Naive thymus-derived CD4-positive, alpha-beta T cell (primary cell): ENCODE measurements at regions not wholly inside any gene's neighbourhood (a gene's known extent, or its start where the extent isn't known, plus 50 kb on each side); places are given as distances from the start of the nearest gene placed in this dataset.

ENCODE experiments used
- ATAC-seq: fragments of 150-1000 bp; cut with Tn5 transposase; 2 replicates; pipeline ENCODE4 v1.10.0; 2021; ENCODE audit warnings: mild to moderate bottlenecking, moderate library complexity
- CTCF ChIA-PET: fragments of 350-600 bp; sonication (Branson Sonifier 250); formaldehyde crosslinking; loops from one replicate; lab custom pipeline; 2021; ENCODE audit warnings: antibody characterized with exemption; lab: Charles Lee
- POLR2A ChIA-PET: fragments of 350-600 bp; sonication (Branson Sonifier 250); formaldehyde crosslinking; loops from one replicate; lab custom pipeline; 2021; ENCODE audit warnings: antibody characterized with exemption, inconsistent platforms; lab: Charles Lee
- DNase-seq, 9 donors: peaks; one replicate each; pipeline versions ENCODE4 v3.0.0 to v3.0.0-alpha.2; 2020 to 2022; ENCODE audit warnings: mixed read lengths in 1 of 9
- H3K27ac ChIP-seq: one replicate; pipeline ENCODE4 v1.7.0; 2013; ENCODE audit warnings: mild to moderate bottlenecking, low read depth, low read length, moderate library complexity
- H3K27me3 ChIP-seq, 2 donors: one replicate each; pipeline ENCODE4 v1.7.0; 2013; ENCODE audit warnings: low read length in 2 of 2, mild to moderate bottlenecking in 2 of 2, moderate library complexity in 2 of 2; ENCODE audit not compliant: control insufficient read depth in 2 of 2, insufficient read depth in 2 of 2
- H3K36me3 ChIP-seq, 3 experiments: 1 replicate in 2 of 3; 2 replicates in 1 of 3; pipeline ENCODE4 v1.7.0; 2013; ENCODE audit warnings: low read length in 3 of 3, mild to moderate bottlenecking in 3 of 3, moderate library complexity in 1 of 3; ENCODE audit not compliant: insufficient read depth in 3 of 3, control insufficient read depth in 2 of 3
- H3K4me1 ChIP-seq, 2 donors: one replicate each; pipeline ENCODE4 v1.7.0; 2013; ENCODE audit warnings: low read length in 2 of 2, mild to moderate bottlenecking in 2 of 2, moderate library complexity in 1 of 2; ENCODE audit not compliant: control insufficient read depth in 2 of 2, insufficient read depth in 2 of 2
- H3K4me3 ChIP-seq: 2 replicates; pipeline ENCODE4 v1.7.0; 2013; ENCODE audit warnings: mild to moderate bottlenecking, low read length
- H3K9me3 ChIP-seq, 3 experiments: 1 replicate in 2 of 3; 2 replicates in 1 of 3; pipeline ENCODE4 v1.7.0; 2013; ENCODE audit warnings: low read length in 3 of 3; ENCODE audit not compliant: control insufficient read depth in 2 of 3
- H3K27ac Mint-ChIP-seq, 9 donors: one replicate each; pipeline ENCODE4 v1.8.0; 2020 to 2022; ENCODE audit warnings: mixed read lengths in 9 of 9, mild to moderate bottlenecking in 8 of 9, moderate library complexity in 5 of 9, inconsistent platforms in 2 of 9
- H3K27me3 Mint-ChIP-seq, 5 donors: one replicate each; pipeline ENCODE4 v1.8.0; 2021 to 2022; ENCODE audit warnings: mixed read lengths in 5 of 5, mild to moderate bottlenecking in 1 of 5
- H3K36me3 Mint-ChIP-seq, 5 donors: one replicate each; pipeline ENCODE4 v1.8.0; 2020 to 2022; ENCODE audit warnings: mixed read lengths in 5 of 5, mild to moderate bottlenecking in 3 of 5, inconsistent platforms in 1 of 5
- H3K4me1 Mint-ChIP-seq, 7 donors: one replicate each; pipeline ENCODE4 v1.8.0; 2020 to 2022; ENCODE audit warnings: mixed read lengths in 7 of 7, mild to moderate bottlenecking in 3 of 7, inconsistent platforms in 1 of 7
- H3K4me3 Mint-ChIP-seq, 10 donors: one replicate each; pipeline ENCODE4 v1.8.0; 2020 to 2022; ENCODE audit warnings: mild to moderate bottlenecking in 10 of 10, mixed read lengths in 10 of 10, moderate library complexity in 6 of 10, inconsistent platforms in 2 of 10
- H3K9me3 Mint-ChIP-seq, 11 donors: one replicate each; pipeline ENCODE4 v1.8.0; 2020 to 2022; ENCODE audit warnings: mixed read lengths in 11 of 11, mild to moderate bottlenecking in 4 of 11, inconsistent platforms in 1 of 11, moderate library complexity in 1 of 11
- intact Hi-C, 2 donors: fragments of 100-400 bp; cut with micrococcal nuclease; formaldehyde crosslinking; loops; one replicate each; pipeline ENCODE4 v1.15.1; 2023

GRCh38 chr5:38739011-38739704 is 106.7 kb upstream of the OSMR start:
- Mint-ChIP-seq H3K27ac (no peak overlapping the region), H3K4me1 (no peaks in the 10 kb centered on the region), H3K4me3 (no peak overlapping the region), H3K27me3 (peaks cover 0 to 27% (median 8%) of the 10 kb centered on the region in 5 donors), H3K36me3 (peaks cover 0 to 11% (median 0%) of the 10 kb centered on the region in 5 donors), H3K9me3 (peaks cover 0 to 26% (median 12%) of the 10 kb centered on the region in 11 donors)
- H3K36me3 ChIP-seq: no peaks in the 10 kb centered on the region
- ChIA-PET CTCF (no interaction called here), POLR2A (no interaction called here)
- H3K4me3 ChIP-seq: no peak overlapping the region
- intact Hi-C loops: no loop called here
- no peaks in the 10 kb centered on the region for H3K27me3 ChIP-seq
- DNase-seq (no peak), ATAC-seq (no peak)
- H3K27ac ChIP-seq: no peak overlapping the region
- H3K4me1 ChIP-seq: no peaks in the 10 kb centered on the region
- peaks cover 0 to 14% (median 0%) of the 10 kb centered on the region in 3 experiments for H3K9me3 ChIP-seq

GRCh38 chr5:38739705-38740045 is 106.1 kb upstream of the OSMR start:
- Histone ChIP-seq H3K4me1 (no peaks in the 10 kb centered on the region), H3K36me3 (no peaks in the 10 kb centered on the region), H3K4me3 (no peak overlapping the region), H3K27me3 (no peaks in the 10 kb centered on the region), H3K27ac (no peak overlapping the region), H3K9me3 (peaks cover 0 to 14% (median 0%) of the 10 kb centered on the region in 3 experiments)
- DNase-seq: no peak
- H3K4me3 Mint-ChIP-seq: no peak overlapping the region
- no peak overlapping the region for H3K27ac Mint-ChIP-seq
- intact Hi-C loops: no loop called here
- POLR2A ChIA-PET: no interaction called here
- CTCF ChIA-PET: no interaction called here
- H3K9me3 Mint-ChIP-seq: peaks cover 0 to 26% (median 12%) of the 10 kb centered on the region in 11 donors
- ATAC-seq: no peak
- peaks cover 0 to 23% (median 8%) of the 10 kb centered on the region in 5 donors for H3K27me3 Mint-ChIP-seq
- peaks cover 0 to 11% (median 0%) of the 10 kb centered on the region in 5 donors for H3K36me3 Mint-ChIP-seq
- no peaks in the 10 kb centered on the region for H3K4me1 Mint-ChIP-seq

DNA sequence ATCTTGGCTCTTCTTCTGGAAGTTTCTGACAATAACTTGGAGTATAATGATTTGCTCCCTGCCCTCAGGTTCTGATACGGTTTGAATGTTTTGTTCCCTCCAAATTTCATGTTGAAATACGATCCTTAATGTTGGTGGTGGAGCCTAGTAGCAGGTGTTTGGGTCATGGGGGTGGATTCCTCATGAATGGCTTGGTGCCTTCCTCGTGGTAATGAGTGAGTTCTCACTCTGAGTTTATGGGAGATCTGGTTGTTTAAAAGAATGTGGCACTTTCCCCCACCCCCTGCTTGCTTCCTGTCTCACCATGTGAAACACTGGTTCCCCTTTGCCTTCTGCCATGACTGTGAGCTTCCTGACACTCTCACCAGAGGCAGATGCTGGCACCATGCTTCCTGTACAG is 103.0 kb upstream of the OSMR start:
- intact Hi-C loops: no loop called here
- Mint-ChIP-seq H3K4me1 (no peaks in the 10 kb centered on the region), H3K36me3 (peaks cover 0 to 11% (median 0%) of the 10 kb centered on the region in 5 donors), H3K4me3 (no peak overlapping the region), H3K9me3 (peaks cover 0 to 32% (median 12%) of the 10 kb centered on the region in 11 donors), H3K27ac (no peak overlapping the region), H3K27me3 (peaks cover 0 to 16% (median 9%) of the 10 kb centered on the region in 5 donors)
- no peak overlapping the region for H3K27ac ChIP-seq
- H3K4me3 ChIP-seq: no peak overlapping the region
- peaks cover 0 to 14% (median 0%) of the 10 kb centered on the region in 3 experiments for H3K9me3 ChIP-seq
- DNase-seq (no peak), ATAC-seq (no peak)
- no peaks in the 10 kb centered on the region for H3K27me3 ChIP-seq
- POLR2A ChIA-PET: no interaction called here
- CTCF ChIA-PET: no interaction called here
- no peaks in the 10 kb centered on the region for H3K36me3 ChIP-seq
- H3K4me1 ChIP-seq: no peaks in the 10 kb centered on the region

DNA sequence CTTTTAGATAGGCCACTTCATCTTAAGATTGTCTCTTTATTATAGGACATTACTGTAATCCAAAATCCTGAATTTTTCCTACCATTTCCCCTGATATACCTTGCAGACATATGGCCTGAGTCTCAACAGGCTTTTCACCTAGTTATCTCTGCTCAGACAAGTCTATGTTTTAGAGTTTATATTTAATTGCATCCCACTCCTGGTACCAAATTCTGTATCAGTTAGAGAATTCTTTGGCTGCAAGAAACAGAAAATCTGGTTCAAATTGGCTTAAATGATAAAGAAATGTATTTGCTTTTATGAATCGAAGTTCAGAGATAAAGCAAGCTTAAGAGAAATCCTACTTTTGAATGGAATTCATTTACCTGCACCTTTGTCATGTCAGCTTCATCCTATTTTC is 102.2 kb upstream of the OSMR start:
- ATAC-seq: no peak
- Mint-ChIP-seq H3K27ac (no peak overlapping the region), H3K4me1 (no peaks in the 10 kb centered on the region), H3K36me3 (peaks cover 0 to 11% (median 0%) of the 10 kb centered on the region in 5 donors), H3K27me3 (peaks cover 0 to 19% (median 11%) of the 10 kb centered on the region in 5 donors), H3K9me3 (peaks cover 0 to 32% (median 12%) of the 10 kb centered on the region in 11 donors), H3K4me3 (no peak overlapping the region)
- Histone ChIP-seq H3K27me3 (no peaks in the 10 kb centered on the region), H3K4me1 (no peaks in the 10 kb centered on the region), H3K27ac (no peak overlapping the region), H3K36me3 (no peaks in the 10 kb centered on the region), H3K9me3 (peaks cover 0 to 14% (median 0%) of the 10 kb centered on the region in 3 experiments), H3K4me3 (no peak overlapping the region)
- DNase-seq: no peak
- intact Hi-C loops: no loop called here
- CTCF ChIA-PET: no interaction called here
- POLR2A ChIA-PET: no interaction called here

DNA sequence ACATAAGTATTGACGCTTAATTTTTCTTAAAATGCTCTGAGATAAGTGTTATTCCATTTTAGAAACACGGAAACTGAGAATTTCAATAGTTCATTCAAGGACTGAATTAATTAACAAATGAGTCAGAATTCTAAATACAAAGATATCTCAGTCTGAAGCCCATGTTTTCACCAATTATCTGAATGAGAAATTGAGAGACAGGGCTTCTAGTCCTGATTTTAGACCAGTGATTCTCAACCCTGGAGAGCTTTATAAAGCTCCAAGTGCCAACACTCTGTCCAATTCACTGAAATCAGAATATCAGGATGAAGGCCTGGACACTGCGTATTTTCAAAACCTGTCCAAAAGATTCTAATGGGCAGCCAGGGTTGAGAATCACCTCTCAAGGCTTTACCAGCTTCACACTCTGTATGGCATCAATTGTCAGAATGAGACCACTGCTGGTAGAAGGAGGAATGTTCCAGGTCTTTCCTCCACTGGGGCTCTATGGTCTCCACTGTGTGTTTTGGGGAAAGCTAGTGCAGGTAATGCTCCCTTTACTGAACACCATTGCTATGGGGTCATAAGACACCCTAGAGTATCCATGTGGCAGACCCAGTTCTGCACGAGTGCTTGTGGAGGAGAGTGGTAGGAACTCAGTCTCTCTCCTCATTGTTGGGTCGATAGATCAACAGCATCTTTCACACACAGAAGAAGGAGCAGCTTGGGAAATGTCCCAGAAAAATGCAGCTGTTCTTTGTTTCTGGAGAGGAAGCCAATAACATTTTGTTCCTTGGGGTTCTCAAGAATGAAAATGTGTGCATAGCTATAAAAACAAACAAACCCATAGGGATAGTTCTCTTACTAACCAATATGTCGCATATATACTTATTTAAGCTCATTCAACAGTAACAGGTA is 99.7 kb upstream of the OSMR start:
- H3K36me3 ChIP-seq: no peaks in the 10 kb centered on the region
- Mint-ChIP-seq H3K27ac (no peak overlapping the region), H3K27me3 (peaks cover 0 to 24% (median 12%) of the 10 kb centered on the region in 5 donors), H3K4me1 (no peaks in the 10 kb centered on the region), H3K9me3 (peaks cover 0 to 27% (median 12%) of the 10 kb centered on the region in 11 donors), H3K36me3 (peaks cover 0 to 10% (median 0%) of the 10 kb centered on the region in 5 donors), H3K4me3 (no peak overlapping the region)
- ChIA-PET POLR2A (no interaction called here), CTCF (no interaction called here)
- intact Hi-C loops: no loop called here
- H3K27ac ChIP-seq: no peak overlapping the region
- H3K4me1 ChIP-seq: no peaks in the 10 kb centered on the region
- DNase-seq (no peak), ATAC-seq (no peak)
- no peak overlapping the region for H3K4me3 ChIP-seq
- H3K27me3 ChIP-seq: no peaks in the 10 kb centered on the region
- peaks cover 0 to 14% (median 0%) of the 10 kb centered on the region in 3 experiments for H3K9me3 ChIP-seq

DNA sequence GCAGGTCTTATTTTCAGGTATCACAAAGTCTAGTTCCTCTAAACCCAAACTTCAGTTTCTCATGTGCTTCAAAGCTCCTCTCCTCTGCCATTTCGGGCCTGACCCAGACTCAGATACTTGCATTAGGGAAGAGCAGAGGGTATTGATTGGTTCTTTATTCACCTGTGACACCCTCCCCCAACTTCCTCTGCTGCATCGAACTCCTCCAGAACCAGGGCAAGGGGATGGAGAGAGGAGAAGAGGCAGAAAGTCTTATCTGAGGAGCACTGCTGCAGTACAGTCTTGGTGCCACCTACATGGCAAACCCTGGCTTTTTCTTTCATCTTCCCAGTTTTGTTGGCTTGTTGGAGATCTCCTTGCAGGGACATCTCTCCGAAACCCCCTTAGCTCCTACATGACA is 96.0 kb upstream of the OSMR start:
- H3K9me3 Mint-ChIP-seq: peaks cover 0 to 5% (median 0%) of the 10 kb centered on the region in 11 donors
- H3K36me3 Mint-ChIP-seq: no peaks in the 10 kb centered on the region
- Histone ChIP-seq H3K9me3 (no peaks in the 10 kb centered on the region), H3K4me1 (no peaks in the 10 kb centered on the region), H3K27ac (no peak overlapping the region), H3K4me3 (no peak overlapping the region), H3K36me3 (no peaks in the 10 kb centered on the region), H3K27me3 (no peaks in the 10 kb centered on the region)
- H3K4me3 Mint-ChIP-seq: no peak overlapping the region
- CTCF ChIA-PET: no interaction called here
- DNase-seq: no peak
- H3K4me1 Mint-ChIP-seq: no peaks in the 10 kb centered on the region
- no peak overlapping the region for H3K27ac Mint-ChIP-seq
- POLR2A ChIA-PET: no interaction called here
- peaks cover 0 to 34% (median 16%) of the 10 kb centered on the region in 5 donors for H3K27me3 Mint-ChIP-seq
- ATAC-seq: no peak
- intact Hi-C loops: no loop called here
